Naive thymus-derived CD4-positive, alpha-beta T cell (primary cell): ENCODE measurements at regions not wholly inside any gene's neighbourhood (a gene's known extent, or its start where the extent isn't known, plus 50 kb on each side); places are given as distances from the start of the nearest gene placed in this dataset.

Experiments used
- ATAC-seq: fragments of 150-1000 bp; cut with Tn5 transposase; 2 replicates; pipeline ENCODE4 v1.10.0; 2021; ENCODE audit warnings: mild to moderate bottlenecking, moderate library complexity
- CTCF ChIA-PET: fragments of 350-600 bp; sonication (Branson Sonifier 250); formaldehyde crosslinking; loops from one replicate; lab custom pipeline; 2021; ENCODE audit warnings: antibody characterized with exemption; lab: Charles Lee
- POLR2A ChIA-PET: fragments of 350-600 bp; sonication (Branson Sonifier 250); formaldehyde crosslinking; loops from one replicate; lab custom pipeline; 2021; ENCODE audit warnings: antibody characterized with exemption, inconsistent platforms; lab: Charles Lee
- DNase-seq, 9 donors: peaks; one replicate each; pipeline versions ENCODE4 v3.0.0 to v3.0.0-alpha.2; 2020 to 2022; ENCODE audit warnings: mixed read lengths in 1 of 9
- H3K27ac ChIP-seq: one replicate; pipeline ENCODE4 v1.7.0; 2013; ENCODE audit warnings: mild to moderate bottlenecking, low read depth, low read length, moderate library complexity
- H3K27me3 ChIP-seq, 2 donors: one replicate each; pipeline ENCODE4 v1.7.0; 2013; ENCODE audit warnings: low read length in 2 of 2, mild to moderate bottlenecking in 2 of 2, moderate library complexity in 2 of 2; ENCODE audit not compliant: control insufficient read depth in 2 of 2, insufficient read depth in 2 of 2
- H3K36me3 ChIP-seq, 3 experiments: 1 replicate in 2 of 3; 2 replicates in 1 of 3; pipeline ENCODE4 v1.7.0; 2013; ENCODE audit warnings: low read length in 3 of 3, mild to moderate bottlenecking in 3 of 3, moderate library complexity in 1 of 3; ENCODE audit not compliant: insufficient read depth in 3 of 3, control insufficient read depth in 2 of 3
- H3K4me1 ChIP-seq, 2 donors: one replicate each; pipeline ENCODE4 v1.7.0; 2013; ENCODE audit warnings: low read length in 2 of 2, mild to moderate bottlenecking in 2 of 2, moderate library complexity in 1 of 2; ENCODE audit not compliant: control insufficient read depth in 2 of 2, insufficient read depth in 2 of 2
- H3K4me3 ChIP-seq: 2 replicates; pipeline ENCODE4 v1.7.0; 2013; ENCODE audit warnings: mild to moderate bottlenecking, low read length
- H3K9me3 ChIP-seq, 3 experiments: 1 replicate in 2 of 3; 2 replicates in 1 of 3; pipeline ENCODE4 v1.7.0; 2013; ENCODE audit warnings: low read length in 3 of 3; ENCODE audit not compliant: control insufficient read depth in 2 of 3
- H3K27ac Mint-ChIP-seq, 9 donors: one replicate each; pipeline ENCODE4 v1.8.0; 2020 to 2022; ENCODE audit warnings: mixed read lengths in 9 of 9, mild to moderate bottlenecking in 8 of 9, moderate library complexity in 5 of 9, inconsistent platforms in 2 of 9
- H3K27me3 Mint-ChIP-seq, 5 donors: one replicate each; pipeline ENCODE4 v1.8.0; 2021 to 2022; ENCODE audit warnings: mixed read lengths in 5 of 5, mild to moderate bottlenecking in 1 of 5
- H3K36me3 Mint-ChIP-seq, 5 donors: one replicate each; pipeline ENCODE4 v1.8.0; 2020 to 2022; ENCODE audit warnings: mixed read lengths in 5 of 5, mild to moderate bottlenecking in 3 of 5, inconsistent platforms in 1 of 5
- H3K4me1 Mint-ChIP-seq, 7 donors: one replicate each; pipeline ENCODE4 v1.8.0; 2020 to 2022; ENCODE audit warnings: mixed read lengths in 7 of 7, mild to moderate bottlenecking in 3 of 7, inconsistent platforms in 1 of 7
- H3K4me3 Mint-ChIP-seq, 10 donors: one replicate each; pipeline ENCODE4 v1.8.0; 2020 to 2022; ENCODE audit warnings: mild to moderate bottlenecking in 10 of 10, mixed read lengths in 10 of 10, moderate library complexity in 6 of 10, inconsistent platforms in 2 of 10
- H3K9me3 Mint-ChIP-seq, 11 donors: one replicate each; pipeline ENCODE4 v1.8.0; 2020 to 2022; ENCODE audit warnings: mixed read lengths in 11 of 11, mild to moderate bottlenecking in 4 of 11, inconsistent platforms in 1 of 11, moderate library complexity in 1 of 11
- intact Hi-C, 2 donors: fragments of 100-400 bp; cut with micrococcal nuclease; formaldehyde crosslinking; loops; one replicate each; pipeline ENCODE4 v1.15.1; 2023

DNA sequence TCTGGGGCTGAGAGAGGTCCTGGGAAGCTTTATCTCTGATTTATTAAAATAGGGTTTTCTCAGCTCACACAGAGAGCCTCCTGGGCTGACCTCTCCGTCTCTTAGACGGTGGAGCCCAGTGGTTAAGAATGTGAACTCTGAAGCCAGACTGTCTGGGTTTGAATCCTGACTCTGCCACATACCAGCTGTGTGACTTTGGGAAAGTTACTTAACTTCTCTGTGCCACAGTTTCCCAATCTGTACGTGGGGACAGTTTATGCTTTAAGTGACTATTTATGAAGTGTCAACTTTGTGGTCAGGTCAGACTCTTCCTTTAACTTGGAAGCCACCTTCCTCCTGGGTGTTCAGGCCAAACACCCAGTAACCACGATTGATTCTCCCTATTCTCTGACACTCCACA is 290.9 kb downstream of the AACS start:
- H3K27ac ChIP-seq: no peak overlapping the region

DNA sequence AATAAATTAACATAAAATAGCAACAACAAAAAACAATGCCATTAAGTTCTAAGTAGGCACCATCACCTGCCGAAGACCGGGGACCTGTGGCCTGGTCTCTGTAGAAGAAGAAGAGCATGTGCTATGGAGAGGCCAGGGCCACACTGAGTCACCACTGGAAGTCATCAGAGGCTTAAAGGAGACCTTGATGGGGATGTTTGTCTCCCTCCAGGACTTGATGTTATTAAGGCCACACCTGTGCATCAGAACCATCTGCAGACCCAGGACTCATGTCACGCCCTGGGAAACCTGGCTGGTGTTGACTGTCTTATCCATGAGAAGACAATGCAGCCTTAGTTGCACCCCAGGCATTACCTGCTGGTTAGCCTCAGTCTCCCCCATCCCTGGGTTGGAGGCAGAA is 292.3 kb downstream of the AACS start:
- no peak overlapping the region for H3K27ac Mint-ChIP-seq
- H3K4me1 ChIP-seq: no peaks in the 10 kb centered on the region
- no peak overlapping the region for H3K4me3 Mint-ChIP-seq
- no peak for DNase-seq
- no peaks in the 10 kb centered on the region for H3K4me1 Mint-ChIP-seq
- peaks cover 0 to 20% (median 15%) of the 10 kb centered on the region in 5 donors for H3K27me3 Mint-ChIP-seq
- H3K36me3 Mint-ChIP-seq: no peaks in the 10 kb centered on the region
- H3K27ac ChIP-seq: no peak overlapping the region
- no peaks in the 10 kb centered on the region for H3K36me3 ChIP-seq
- POLR2A ChIA-PET: no interaction called here
- CTCF ChIA-PET: no interaction called here
- intact Hi-C loops: no loop called here
- H3K9me3 ChIP-seq: no peaks in the 10 kb centered on the region
- ATAC-seq: no peak
- H3K4me3 ChIP-seq: no peak overlapping the region
- H3K27me3 ChIP-seq: no peaks in the 10 kb centered on the region
- H3K9me3 Mint-ChIP-seq: peaks cover 0 to 9% (median 2%) of the 10 kb centered on the region in 11 donors

More for the DNA sequence above, 290.9 kb downstream of the AACS start:
- Mint-ChIP-seq H3K27ac (no peak overlapping the region), H3K4me1 (no peaks in the 10 kb centered on the region), H3K27me3 (peaks cover 0 to 24% (median 17%) of the 10 kb centered on the region in 5 donors), H3K36me3 (no peaks in the 10 kb centered on the region), H3K4me3 (no peak overlapping the region), H3K9me3 (peaks cover 0 to 13% (median 2%) of the 10 kb centered on the region in 11 donors)
- Histone ChIP-seq H3K9me3 (no peaks in the 10 kb centered on the region), H3K36me3 (no peaks in the 10 kb centered on the region), H3K27me3 (no peaks in the 10 kb centered on the region), H3K4me3 (no peak overlapping the region), H3K4me1 (no peaks in the 10 kb centered on the region)
- POLR2A ChIA-PET: no interaction called here
- intact Hi-C loops: no loop called here
- ATAC-seq: no peak
- CTCF ChIA-PET: no interaction called here
- DNase-seq: no peak

DNA sequence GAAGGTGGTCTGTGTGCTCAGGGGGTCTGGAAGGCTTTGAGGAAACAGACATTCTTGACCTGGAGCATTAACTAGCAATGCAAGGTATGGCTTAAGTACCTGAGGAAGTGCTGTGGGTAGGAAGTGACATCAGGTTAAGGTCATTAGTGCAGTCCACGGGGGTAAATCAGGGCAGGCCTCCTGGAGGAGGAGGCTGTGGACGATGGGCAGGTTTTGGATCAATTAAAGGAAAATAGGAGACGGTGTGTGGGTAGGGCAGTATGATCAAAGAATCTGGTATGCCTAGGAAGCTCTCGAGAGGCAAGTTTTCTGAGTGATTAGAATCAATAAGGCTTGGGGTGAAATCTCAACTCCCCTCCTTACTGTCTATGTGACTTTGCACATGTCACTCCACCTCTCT is 295.3 kb downstream of the AACS start:
- Histone ChIP-seq H3K36me3 (no peaks in the 10 kb centered on the region), H3K4me3 (no peak overlapping the region), H3K9me3 (no peaks in the 10 kb centered on the region), H3K27me3 (no peaks in the 10 kb centered on the region), H3K27ac (no peak overlapping the region), H3K4me1 (no peaks in the 10 kb centered on the region)
- no peak for DNase-seq
- intact Hi-C loops: no loop called here
- peaks cover 0 to 7% (median 0%) of the 10 kb centered on the region in 11 donors for H3K9me3 Mint-ChIP-seq
- no peak for ATAC-seq
- no peaks in the 10 kb centered on the region for H3K4me1 Mint-ChIP-seq
- POLR2A ChIA-PET: no interaction called here
- CTCF ChIA-PET: no interaction called here
- no peaks in the 10 kb centered on the region for H3K36me3 Mint-ChIP-seq
- peaks cover 2 to 15% (median 7%) of the 10 kb centered on the region in 5 donors for H3K27me3 Mint-ChIP-seq
- no peak overlapping the region for H3K4me3 Mint-ChIP-seq
- H3K27ac Mint-ChIP-seq: no peak overlapping the region

DNA sequence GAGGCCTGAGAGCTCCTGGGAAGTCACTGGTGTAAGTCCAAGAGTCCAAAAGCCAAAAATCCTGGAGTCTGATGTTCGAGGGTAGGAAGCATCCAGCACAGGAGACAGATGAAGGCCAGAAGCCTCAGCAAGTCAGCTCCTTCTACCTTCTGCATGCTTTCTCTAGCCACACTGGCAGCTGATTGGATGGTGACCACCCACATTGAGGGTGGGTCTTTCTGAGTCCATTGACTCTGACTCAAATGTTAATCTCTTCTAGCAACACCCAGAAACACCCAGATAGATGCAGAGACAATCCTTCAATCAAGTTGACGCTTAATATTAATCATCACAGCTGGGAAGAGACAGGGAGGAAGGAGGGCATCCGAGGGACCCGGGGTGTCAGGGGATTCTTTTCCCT is 305.8 kb downstream of the AACS start:
- ATAC-seq (no peak), DNase-seq (no peak)
- intact Hi-C loops: no loop called here
- Histone ChIP-seq H3K36me3 (no peaks in the 10 kb centered on the region), H3K27ac (no peak overlapping the region), H3K4me3 (no peak overlapping the region), H3K27me3 (no peaks in the 10 kb centered on the region), H3K4me1 (no peaks in the 10 kb centered on the region), H3K9me3 (no peaks in the 10 kb centered on the region)
- no peaks in the 10 kb centered on the region for H3K4me1 Mint-ChIP-seq
- H3K27ac Mint-ChIP-seq: no peak overlapping the region
- ChIA-PET CTCF (no interaction called here), POLR2A (no interaction called here)
- H3K27me3 Mint-ChIP-seq: peaks cover 6 to 37% (median 32%) of the 10 kb centered on the region in 5 donors
- H3K36me3 Mint-ChIP-seq: no peaks in the 10 kb centered on the region
- H3K9me3 Mint-ChIP-seq: peaks cover 0 to 10% (median 5%) of the 10 kb centered on the region in 11 donors
- H3K4me3 Mint-ChIP-seq: no peak overlapping the region

DNA sequence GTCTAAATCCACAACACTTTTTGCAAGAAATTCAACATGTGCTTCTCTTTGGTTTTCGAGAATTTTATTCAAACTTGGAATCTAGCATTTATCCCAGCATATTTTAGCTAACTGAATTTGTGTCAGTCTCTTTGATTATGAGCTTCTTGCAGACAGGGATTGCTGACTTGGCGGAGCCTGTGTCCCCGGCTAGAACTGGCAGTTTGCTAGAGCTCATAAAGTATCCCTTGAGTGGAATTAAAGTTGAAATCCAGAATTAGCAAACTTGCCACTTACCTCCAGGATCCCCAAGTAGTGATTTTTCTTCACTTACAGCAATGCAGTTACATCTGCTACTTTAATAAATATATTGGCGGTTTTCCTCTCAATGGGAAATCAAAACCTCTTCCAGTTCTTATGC is 306.9 kb downstream of the AACS start:
- intact Hi-C loops: no loop called here
- no peak overlapping the region for H3K4me3 Mint-ChIP-seq
- peaks cover 0 to 2% (median 0%) of the 10 kb centered on the region in 7 donors for H3K4me1 Mint-ChIP-seq
- Histone ChIP-seq H3K27me3 (no peaks in the 10 kb centered on the region), H3K36me3 (no peaks in the 10 kb centered on the region), H3K4me3 (no peak overlapping the region), H3K4me1 (no peaks in the 10 kb centered on the region), H3K9me3 (no peaks in the 10 kb centered on the region), H3K27ac (no peak overlapping the region)
- CTCF ChIA-PET: interaction anchor here (1.0 kb wide), 1 partner anchor 20 kb away, joined by 3 read pairs; no protein-coding TSS in a partner anchor
- ATAC-seq (no peak), DNase-seq (no peak)
- H3K27me3 Mint-ChIP-seq: peaks cover 0 to 39% (median 28%) of the 10 kb centered on the region in 5 donors
- H3K36me3 Mint-ChIP-seq: no peaks in the 10 kb centered on the region
- POLR2A ChIA-PET: no interaction called here
- H3K9me3 Mint-ChIP-seq: peaks cover 0 to 10% (median 5%) of the 10 kb centered on the region in 11 donors
- H3K27ac Mint-ChIP-seq: no peak overlapping the region

DNA sequence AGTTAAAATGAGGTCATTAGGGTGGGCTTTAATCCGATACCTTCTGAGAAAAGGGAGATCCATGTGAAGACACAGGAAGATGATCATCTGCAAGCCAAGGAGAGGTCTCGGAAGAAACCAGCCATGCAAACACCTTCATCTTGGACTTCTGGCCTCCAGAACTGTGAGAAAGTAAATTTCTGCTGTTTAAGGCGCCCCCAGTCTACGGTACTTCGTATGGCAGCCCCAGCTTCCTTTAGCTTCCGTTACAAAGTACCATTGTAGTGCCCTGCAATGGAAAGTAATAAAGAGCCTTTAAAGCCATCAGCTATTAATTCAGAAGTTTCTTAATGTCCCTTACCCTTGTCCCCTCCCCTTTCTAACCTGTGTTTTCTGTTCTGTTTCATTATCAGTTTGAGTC is 308.1 kb downstream of the AACS start:
- CTCF ChIA-PET: no interaction called here
- no peaks in the 10 kb centered on the region for H3K9me3 ChIP-seq
- H3K4me1 ChIP-seq: no peaks in the 10 kb centered on the region
- H3K36me3 ChIP-seq: no peaks in the 10 kb centered on the region
- H3K9me3 Mint-ChIP-seq: peaks cover 0 to 10% (median 4%) of the 10 kb centered on the region in 11 donors
- no peak for ATAC-seq
- H3K4me3 ChIP-seq: no peak overlapping the region
- H3K36me3 Mint-ChIP-seq: no peaks in the 10 kb centered on the region
- no peak overlapping the region for H3K4me3 Mint-ChIP-seq
- H3K4me1 Mint-ChIP-seq: peaks cover 0 to 2% (median 0%) of the 10 kb centered on the region in 7 donors
- POLR2A ChIA-PET: no interaction called here
- peaks cover 0 to 41% (median 30%) of the 10 kb centered on the region in 5 donors for H3K27me3 Mint-ChIP-seq
- no peak overlapping the region for H3K27ac ChIP-seq
- no peaks in the 10 kb centered on the region for H3K27me3 ChIP-seq
- intact Hi-C loops: no loop called here
- no peak for DNase-seq
- H3K27ac Mint-ChIP-seq: no peak overlapping the region

DNA sequence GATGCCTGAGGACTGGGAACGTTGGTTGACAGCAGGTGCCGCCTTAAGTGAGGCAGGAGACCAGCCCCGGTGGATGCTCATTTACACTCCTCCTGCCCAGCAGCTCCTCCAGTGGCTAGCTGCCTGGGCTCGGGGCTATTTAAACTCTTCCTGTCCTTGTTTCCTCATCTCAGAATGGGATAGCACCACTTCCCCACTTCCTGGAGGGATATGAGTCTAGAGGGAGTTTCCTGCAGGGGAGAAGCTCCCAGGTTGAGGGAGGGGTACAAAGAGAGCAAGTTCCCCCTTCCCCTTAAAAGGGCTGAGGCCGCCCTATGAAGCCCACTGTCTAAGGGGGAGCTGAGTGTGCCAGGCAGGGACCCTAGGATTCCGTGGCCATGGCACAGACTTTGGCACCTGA is 311.2 kb downstream of the AACS start:
- Histone ChIP-seq H3K4me3 (no peak overlapping the region), H3K27ac (no peak overlapping the region), H3K27me3 (no peaks in the 10 kb centered on the region), H3K4me1 (no peaks in the 10 kb centered on the region), H3K36me3 (no peaks in the 10 kb centered on the region), H3K9me3 (no peaks in the 10 kb centered on the region)
- no peaks in the 10 kb centered on the region for H3K36me3 Mint-ChIP-seq
- intact Hi-C loops: no loop called here
- H3K27me3 Mint-ChIP-seq: peaks cover 0 to 26% (median 16%) of the 10 kb centered on the region in 5 donors
- H3K27ac Mint-ChIP-seq: no peak overlapping the region
- H3K4me1 Mint-ChIP-seq: peaks cover 0 to 2% (median 0%) of the 10 kb centered on the region in 7 donors
- ATAC-seq: no peak
- H3K9me3 Mint-ChIP-seq: peaks cover 0 to 12% (median 0%) of the 10 kb centered on the region in 11 donors
- DNase-seq: no peak
- no peak overlapping the region for H3K4me3 Mint-ChIP-seq
- ChIA-PET CTCF (no interaction called here), POLR2A (no interaction called here)
